ENCODE measurements at regions not wholly inside any gene's neighbourhood (a gene's known extent, or its start where the extent isn't known, plus 50 kb on each side); places are given as distances from the start of the nearest gene placed in this dataset.
A peak's percentile ranks its signal among the peaks of the same experiment; 100 is the strongest.

DNA sequence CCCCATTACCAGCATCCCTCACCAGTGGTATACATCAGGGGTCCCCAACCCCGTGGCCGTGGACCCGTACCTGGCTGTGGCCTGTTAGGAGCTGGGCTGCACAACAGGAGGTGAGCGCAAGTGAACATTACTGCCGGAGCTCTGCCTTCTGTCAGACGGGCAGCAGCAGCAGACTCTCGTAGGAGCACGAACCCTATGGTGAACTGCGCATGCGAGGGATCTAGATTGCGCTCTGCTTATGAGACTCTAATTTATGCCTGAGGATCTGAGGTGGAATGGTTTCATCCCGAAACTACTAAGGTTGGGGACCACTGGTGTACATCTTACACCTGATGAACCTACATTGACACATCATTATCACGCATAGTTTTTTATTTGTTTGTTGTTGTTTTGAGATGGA lies 52.8 kb upstream of the DHX15 start:
- DNase-seq (ENCODE audit: low spot score), result no peak

GRCh38 chr4:24638396-24638875 lies 54.1 kb upstream of the DHX15 start:
- DNase-seq (ENCODE audit: low spot score), result no peak

GRCh38 chr4:24639714-24640113 lies 55.4 kb upstream of the DHX15 start:
- no peak for DNase-seq (ENCODE audit: low spot score)

- DNase-seq (ENCODE audit: low spot score), result no peak
Observed at GRCh38 chr4:24640366-24640765, 56.0 kb upstream of the DHX15 start.

GRCh38 chr4:24642981-24643547 lies 58.7 kb upstream of the DHX15 start:
- no peak for DNase-seq (ENCODE audit: low spot score)

GRCh38 chr4:24643774-24644520 lies 59.6 kb upstream of the DHX15 start:
- no peak for DNase-seq (ENCODE audit: low spot score)

DNA sequence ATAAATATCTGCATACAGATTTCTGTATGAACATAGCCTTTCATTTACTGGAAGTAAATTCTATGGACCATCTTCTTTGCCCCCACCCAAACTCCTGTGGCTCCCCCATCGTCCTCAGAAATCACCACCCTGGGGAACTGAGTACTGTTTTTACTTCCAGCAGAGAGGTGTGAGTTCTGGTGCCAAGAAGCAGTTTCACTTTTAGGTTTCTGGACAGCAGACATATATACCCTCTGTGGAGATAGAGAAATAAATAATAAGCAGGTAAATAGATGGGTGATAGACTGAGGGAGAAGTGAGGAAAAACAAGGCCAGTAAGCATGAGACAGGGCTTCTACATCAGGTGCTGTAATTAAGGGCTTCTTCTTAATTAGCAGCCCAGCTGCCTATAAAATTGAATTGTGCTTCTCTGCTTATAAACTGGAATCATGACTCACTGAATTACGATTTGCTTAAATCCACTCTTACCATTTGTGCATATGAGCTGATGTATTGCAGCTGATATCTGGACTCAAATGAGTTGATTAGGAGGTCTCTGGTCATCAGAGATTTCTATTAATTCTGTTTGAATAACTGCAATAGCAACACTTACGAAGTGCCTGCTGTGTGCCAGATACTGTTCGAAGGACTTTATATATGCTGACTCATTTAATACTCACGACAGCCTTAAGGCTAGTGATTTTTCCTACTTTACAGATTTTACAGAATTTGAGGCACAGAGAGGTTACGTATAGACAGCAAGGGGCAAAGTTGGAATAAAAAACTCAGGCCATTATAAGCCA lies 60.8 kb upstream of the DHX15 start:
- DNase-seq (ENCODE audit: low spot score), result no peak

DNA sequence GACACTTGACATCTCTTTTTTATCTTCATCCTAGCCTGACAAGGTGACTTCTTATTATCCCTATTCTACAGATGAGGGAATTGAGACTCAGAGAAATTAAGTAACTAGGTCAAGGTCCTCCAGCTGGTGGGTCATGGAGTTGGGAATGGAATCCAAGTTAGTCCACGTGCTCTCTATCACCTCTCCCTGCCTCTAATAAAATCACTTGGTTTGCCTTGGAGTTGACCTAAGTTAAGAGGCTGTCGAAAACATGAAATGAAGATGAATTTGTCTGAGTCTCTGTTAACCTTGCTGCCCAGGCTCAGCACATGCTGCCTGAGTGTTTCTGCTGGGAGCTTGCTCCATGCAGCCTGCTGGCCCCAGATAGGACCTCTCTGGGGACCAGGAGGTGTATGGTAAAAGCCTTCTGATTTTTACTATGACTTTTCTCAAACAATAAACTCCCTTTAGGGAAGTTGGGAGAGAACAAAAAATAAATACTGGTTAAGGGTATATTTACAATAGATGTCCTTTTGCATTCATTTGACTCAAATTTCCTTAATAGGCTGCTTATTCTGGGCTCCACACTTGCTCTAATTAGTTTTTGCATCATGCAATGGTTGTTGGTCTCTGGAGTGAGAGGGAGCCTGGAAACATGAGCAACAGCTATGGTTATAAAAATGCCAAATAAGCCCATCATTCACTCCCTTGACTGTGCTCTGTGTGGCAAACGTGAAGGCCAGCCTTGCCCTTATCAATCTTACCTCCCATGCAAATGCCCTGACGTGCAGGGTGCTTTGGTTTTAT lies 61.6 kb upstream of the DHX15 start:
- DNase-seq (ENCODE audit: low spot score), result no peak

DNA sequence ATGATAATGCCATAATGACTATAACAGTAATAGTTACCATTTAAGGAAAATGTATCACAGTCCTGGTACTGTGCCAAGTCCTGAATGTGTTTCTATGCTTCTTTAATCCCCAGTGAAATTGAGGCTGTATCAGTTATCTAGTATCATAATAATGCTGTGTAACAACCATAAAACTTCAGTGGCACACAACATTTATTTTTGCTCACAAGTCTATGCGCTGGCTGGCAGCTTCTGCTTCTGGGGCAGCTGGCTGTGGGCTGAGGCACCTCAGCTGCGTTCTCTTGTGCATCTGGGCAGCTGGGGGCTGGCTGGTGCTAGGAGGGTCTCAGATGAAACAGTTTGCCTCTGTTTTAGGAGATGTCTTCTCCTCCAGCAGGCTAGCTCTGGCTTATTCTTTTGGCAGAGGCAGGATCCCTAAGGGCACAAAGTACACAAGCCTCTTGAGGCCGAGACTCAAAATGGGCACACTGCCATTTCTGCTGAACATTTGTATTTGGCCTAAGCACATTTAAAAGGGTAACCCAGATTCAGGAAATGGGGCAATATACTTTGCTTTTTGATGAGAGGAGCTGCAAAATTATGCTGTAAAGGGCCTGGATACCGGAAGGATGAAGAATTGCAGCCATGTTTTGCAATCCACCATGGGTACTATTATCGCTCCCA lies 62.6 kb upstream of the DHX15 start:
- DNase-seq (ENCODE audit: low spot score), result no peak

- DNase-seq (ENCODE audit: low spot score), result no peak
Observed at GRCh38 chr4:24650849-24651640, 66.7 kb upstream of the DHX15 start.

DNA sequence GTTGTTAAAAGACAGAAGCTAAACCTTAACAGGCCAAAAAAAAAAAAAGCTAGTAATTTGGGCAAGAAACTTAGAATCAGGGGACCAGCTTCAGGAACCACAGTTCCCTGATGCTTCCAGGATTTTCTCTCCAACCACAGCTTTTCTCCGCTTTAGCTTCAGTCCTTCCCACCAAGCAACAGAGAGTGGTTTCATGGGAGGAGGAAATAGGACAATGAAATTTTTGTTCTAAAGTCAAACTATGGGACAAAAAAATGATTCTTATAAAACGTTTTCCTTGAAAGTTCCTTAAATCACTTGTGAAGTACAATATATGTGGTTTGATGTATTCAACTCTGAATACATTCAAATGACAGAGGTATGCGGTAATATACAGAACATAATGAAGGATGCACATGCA lies 71.0 kb upstream of the DHX15 start:
- DNase-seq (ENCODE audit: low spot score), result no peak

- peak; percentile 63 for DNase-seq (ENCODE audit: low spot score)
Observed at GRCh38 chr4:24655971-24656370, 71.6 kb upstream of the DHX15 start.

DNA sequence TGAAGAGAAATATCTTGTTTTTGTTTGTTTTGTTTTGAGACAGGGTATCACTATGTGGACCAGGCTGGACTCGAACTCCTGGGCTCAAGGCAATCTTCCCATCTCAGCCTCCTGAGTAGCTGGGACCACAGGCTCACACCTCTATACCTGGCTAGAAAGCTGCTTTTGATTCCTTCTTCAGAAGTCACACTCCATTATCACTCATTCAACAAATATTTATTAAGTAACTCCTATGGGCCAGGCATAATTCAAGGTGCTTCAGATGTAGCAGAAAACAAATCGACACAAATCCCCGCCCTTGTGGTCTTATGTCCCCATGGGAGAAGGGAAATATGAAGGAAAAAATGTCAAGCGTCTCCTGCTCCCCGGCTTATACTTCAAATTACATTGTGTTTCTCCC lies 72.6 kb upstream of the DHX15 start:
- DNase-seq (ENCODE audit: low spot score), result no peak

GRCh38 chr4:24657768-24658617 lies 73.6 kb upstream of the DHX15 start:
- DNase-seq (ENCODE audit: low spot score), result peak; percentile 60

DNA sequence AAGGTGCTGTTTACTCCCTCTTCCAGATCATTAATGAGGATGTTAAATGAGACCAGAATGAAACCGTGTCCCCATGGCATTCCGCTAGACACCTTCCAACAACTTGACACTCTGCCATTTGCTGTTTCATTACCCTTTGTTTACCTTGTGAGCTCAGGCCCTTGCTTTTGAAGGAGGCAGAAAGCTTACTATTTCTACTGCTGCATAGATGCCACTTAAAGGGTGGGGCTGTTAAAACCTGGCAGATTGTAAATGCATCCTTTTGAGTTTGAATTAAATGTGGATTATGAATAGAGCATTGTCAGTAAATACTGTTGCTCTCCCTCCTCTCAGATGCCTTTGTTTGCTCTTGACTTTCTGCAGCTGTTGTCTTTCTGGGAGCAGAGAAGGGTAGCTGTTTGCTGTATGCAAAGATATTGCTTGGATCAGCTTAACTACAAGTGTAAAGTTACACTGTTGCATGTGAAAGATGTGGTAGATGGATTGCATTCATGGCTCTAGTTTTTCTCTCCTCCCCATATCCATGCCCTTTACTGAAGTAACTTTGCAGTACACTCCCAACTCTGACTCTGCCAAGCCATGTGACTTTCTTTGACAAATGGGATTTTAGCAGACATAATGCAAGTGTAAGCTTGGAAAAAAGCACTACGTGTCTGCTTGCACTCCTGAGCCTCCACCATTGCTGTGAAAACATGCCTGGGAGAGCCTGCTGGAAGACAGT lies 75.0 kb upstream of the DHX15 start:
- DNase-seq (ENCODE audit: low spot score), result peak; percentile 37

DNA sequence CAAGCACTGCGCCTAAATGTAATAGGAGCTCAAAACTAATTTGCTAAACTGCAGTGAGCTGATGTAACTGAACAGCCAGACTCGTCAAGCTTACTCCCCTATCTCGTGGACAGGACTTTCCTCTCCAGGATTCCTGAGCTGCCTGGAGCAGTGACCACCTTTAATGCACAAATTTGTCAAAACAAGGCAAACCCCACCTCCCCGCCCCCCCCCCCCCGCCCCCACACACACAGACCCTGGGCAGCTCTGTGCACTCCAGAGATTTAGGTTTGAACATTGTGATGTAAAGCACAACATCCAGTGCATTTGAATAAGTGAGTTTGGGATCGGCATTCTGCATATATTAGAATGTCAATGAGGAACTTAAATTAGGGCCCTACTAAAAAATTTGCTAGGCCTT lies 77.7 kb upstream of the DHX15 start:
- no peak for DNase-seq (ENCODE audit: low spot score)

GRCh38 chr4:24662542-24662941 lies 78.2 kb upstream of the DHX15 start:
- DNase-seq (ENCODE audit: low spot score), result no peak

DNA sequence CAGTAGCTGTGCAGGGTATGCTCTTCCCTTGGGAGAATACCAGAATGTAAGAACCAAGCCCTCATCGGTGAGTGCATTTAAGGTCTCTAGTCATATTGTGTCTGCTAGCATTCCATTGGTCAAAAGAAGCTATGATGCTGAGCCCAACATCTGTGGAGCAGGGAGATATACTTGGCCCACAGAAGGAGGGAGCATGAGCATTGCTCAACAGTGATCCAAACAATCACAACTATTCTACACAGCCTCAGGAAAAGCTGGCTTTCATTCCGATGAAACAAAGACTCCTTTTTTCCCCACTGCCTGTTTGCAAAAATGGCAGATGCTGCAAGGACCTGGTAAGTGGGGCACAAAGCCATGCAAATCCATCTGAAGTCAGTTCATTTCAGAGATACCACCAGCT lies 80.6 kb upstream of the DHX15 start:
- DNase-seq (ENCODE audit: low spot score), result no peak

GRCh38 chr4:24666316-24666715 lies 82.0 kb upstream of the DHX15 start:
- DNase-seq (ENCODE audit: low spot score), result no peak

Data from HuH-7 (cell line).